Epithelial cell of esophagus (primary cell): ENCODE measurements at regions not wholly inside any gene's neighbourhood (a gene's known extent, or its start where the extent isn't known, plus 50 kb on each side); places are given as distances from the start of the nearest gene placed in this dataset.
"Not testable (repeated sequence)": the region's sequence is repeated elsewhere in the genome, so short reads cannot be mapped to it uniquely, and the experiment has no call there.

Experiments used
- DNase-seq: peaks from one replicate; pipeline ENCODE4 v3.0.0; 2010; ENCODE audit warnings: low read depth
- H3K4me3 ChIP-seq: 2 replicates; pipeline ENCODE4 v1.5.1; 2011; ENCODE audit warnings: mild to moderate bottlenecking, low read length, control low read depth
- CTCF ChIP-seq: IDR thresholded peaks from 2 replicates; pipeline ENCODE4 v1.5.1; 2011; ENCODE audit warnings: low read depth, mild to moderate bottlenecking, low read length, control low read depth, inconsistent platforms; ENCODE audit not compliant: insufficient read depth; ENCODE audit errors: missing control alignments

- no peak for TF ChIP-seq CTCF
- no peak overlapping the region for H3K4me3 ChIP-seq
- peak; percentile 58 for DNase-seq
These were observed 121.6 kb upstream of the HS3ST4 start for GRCh38 chr16:25570131-25570530.

- no peak for TF ChIP-seq CTCF
These were observed 122.8 kb upstream of the HS3ST4 start for GRCh38 chr16:25568991-25569390.

GRCh38 chr16:25566183-25566582, 125.6 kb upstream of the HS3ST4 start:
- TF ChIP-seq CTCF, result no peak
- H3K4me3 ChIP-seq, result no peak overlapping the region
- no peak for DNase-seq

More at GRCh38 chr16:25568991-25569390, 122.8 kb upstream of the HS3ST4 start:
- peak; percentile 97 for DNase-seq
- no peak overlapping the region for H3K4me3 ChIP-seq

- TF ChIP-seq CTCF, result no peak
- no peak for DNase-seq
- no peak overlapping the region for H3K4me3 ChIP-seq
These were observed 128.1 kb upstream of the HS3ST4 start for GRCh38 chr16:25563700-25564099.

DNA sequence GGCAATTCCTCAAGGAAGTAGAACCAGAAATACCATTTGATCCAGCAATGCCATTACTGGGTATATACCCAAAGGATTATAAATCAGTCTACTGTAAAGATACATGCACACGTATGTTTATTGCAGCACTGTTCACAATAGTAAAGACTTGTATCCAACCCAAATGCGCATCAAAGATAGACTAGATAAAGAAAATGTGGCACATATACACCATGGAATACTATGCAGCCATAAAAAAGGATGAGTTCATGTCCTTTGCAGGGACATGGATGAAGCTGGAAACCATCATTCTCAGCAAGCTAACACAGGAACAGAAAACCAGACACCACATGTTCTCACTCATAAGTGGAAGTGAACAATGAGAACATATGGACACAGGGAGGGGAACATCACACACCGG, 130.0 kb upstream of the HS3ST4 start:
- DNase-seq, result not testable (repeated sequence)

DNA sequence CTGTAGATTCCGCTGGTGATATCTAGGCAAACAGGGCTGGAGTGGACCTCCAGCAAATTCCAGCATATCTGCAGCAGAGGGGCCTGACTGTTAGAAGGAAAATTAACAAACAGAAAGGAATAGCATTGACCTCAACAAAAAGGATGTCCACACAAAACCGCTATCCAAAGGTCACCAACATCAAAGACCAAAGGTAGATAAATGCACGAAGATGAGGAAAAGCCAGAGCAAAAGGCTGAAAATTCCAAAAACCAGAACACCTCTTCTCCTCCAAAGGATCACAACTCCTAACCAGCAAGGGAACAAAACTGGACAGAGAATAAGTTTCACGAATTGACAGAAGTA, 134.8 kb upstream of the HS3ST4 start:
- DNase-seq, H3K4me3 ChIP-seq: not testable (repeated sequence)

More for the DNA sequence above, 130.0 kb upstream of the HS3ST4 start:
- H3K4me3 ChIP-seq, result not testable (repeated sequence)

GRCh38 chr16:25556289-25556967, 135.3 kb upstream of the HS3ST4 start:
- not testable (repeated sequence) for DNase-seq, H3K4me3 ChIP-seq

- H3K4me3 ChIP-seq, result no peak overlapping the region
- no peak for TF ChIP-seq CTCF
- DNase-seq, result peak; percentile 92
These were observed 137.9 kb upstream of the HS3ST4 start for GRCh38 chr16:25553711-25554436.
